Stimulated activated CD4-positive, alpha-beta T cell treated with anti-CD3 and anti-CD28 coated beads, Interleukin-15, amount 100 ng/mL, for 24 hours (primary cell): ENCODE measurements at regions not wholly inside any gene's neighbourhood (a gene's known extent, or its start where the extent isn't known, plus 50 kb on each side); places are given as distances from the start of the nearest gene placed in this dataset.
"Not testable (repeated sequence)": the region's sequence is repeated elsewhere in the genome, so short reads cannot be mapped to it uniquely, and the experiment has no call there.

Experiments
- DNase-seq: peaks from one replicate; pipeline ENCODE4 v3.0.0-alpha.2; 2020

GRCh38 chr10:94238006-94238617, 124.6 kb downstream of the NOC3L start:
- DNase-seq: no peak

- DNase-seq: no peak
Observed at GRCh38 chr10:94239696-94240095, 123.0 kb downstream of the NOC3L start.

GRCh38 chr10:94240491-94240890, 122.2 kb downstream of the NOC3L start:
- no peak for DNase-seq

- DNase-seq: no peak
Observed at GRCh38 chr10:94240901-94241300, 121.8 kb downstream of the NOC3L start.

GRCh38 chr10:94251098-94251497, 111.6 kb downstream of the NOC3L start:
- DNase-seq: no peak

GRCh38 chr10:94251568-94251967, 111.2 kb downstream of the NOC3L start:
- DNase-seq: no peak

- not testable (repeated sequence) for DNase-seq
Observed at GRCh38 chr10:94257407-94257806, 105.3 kb downstream of the NOC3L start.

- DNase-seq: no peak
Observed at GRCh38 chr10:94260455-94260854, 102.3 kb downstream of the NOC3L start.

- DNase-seq: no peak
Observed at GRCh38 chr10:94264085-94264484, 98.7 kb downstream of the NOC3L start.

GRCh38 chr10:94266091-94266490, 96.6 kb downstream of the NOC3L start:
- no peak for DNase-seq

- no peak for DNase-seq
Observed at GRCh38 chr10:94268652-94269051, 94.1 kb downstream of the NOC3L start.

- DNase-seq: no peak
Observed at GRCh38 chr10:94274142-94274787, 88.5 kb downstream of the NOC3L start.

- DNase-seq: no peak
Observed at GRCh38 chr10:94276140-94276539, 86.6 kb downstream of the NOC3L start.

- DNase-seq: no peak
Observed at GRCh38 chr10:94277450-94277849, 85.3 kb downstream of the NOC3L start.

- DNase-seq: peak; percentile 71
Observed at GRCh38 chr10:94279835-94280709, 82.7 kb downstream of the NOC3L start.

- DNase-seq: no peak
Observed at GRCh38 chr10:94281654-94282053, 81.1 kb downstream of the NOC3L start.

- DNase-seq: no peak
Observed at GRCh38 chr10:94282369-94282768, 80.4 kb downstream of the NOC3L start.
